Astrocyte (in vitro differentiated cells and primary cell): ENCODE measurements at regions not wholly inside any gene's neighbourhood (a gene's known extent, or its start where the extent isn't known, plus 50 kb on each side); places are given as distances from the start of the nearest gene placed in this dataset.

Experiments used
- DNase-seq: peaks from one replicate; pipeline ENCODE4 v3.0.0-alpha.2; 2010; ENCODE audit warnings: low read depth
- FAIRE-seq: peaks from 2 replicates; lab custom pipeline; 2011; peaks lifted over from hg19 to GRCh38; lab: Jason Lieb, UNC
- H2AFZ ChIP-seq: 2 replicates; pipeline ENCODE4 v1.6.0; 2012; ENCODE audit warnings: low read depth, low read length, inconsistent platforms
- H3K27ac ChIP-seq: 2 replicates; pipeline ENCODE4 v1.5.1; 2011; ENCODE audit warnings: low read depth, low read length, inconsistent platforms
- H3K27me3 ChIP-seq: 2 replicates; pipeline ENCODE4 v1.6.0; 2011; ENCODE audit warnings: low read length, inconsistent platforms; ENCODE audit not compliant: insufficient read depth
- H3K36me3 ChIP-seq: 2 replicates; pipeline ENCODE4 v1.5.1; 2011; ENCODE audit warnings: low read length, inconsistent platforms; ENCODE audit not compliant: insufficient read depth
- H3K4me1 ChIP-seq: 2 replicates; pipeline ENCODE4 v1.5.1; 2011; ENCODE audit warnings: low read length, inconsistent platforms; ENCODE audit not compliant: insufficient read depth
- H3K4me2 ChIP-seq: 2 replicates; pipeline ENCODE4 v1.6.0; 2012; ENCODE audit warnings: low read length, inconsistent platforms
- H3K4me3 ChIP-seq: 2 replicates; pipeline ENCODE4 v1.5.1; 2011; ENCODE audit warnings: low read depth, mild to moderate bottlenecking, low read length, inconsistent platforms; ENCODE audit not compliant: insufficient read depth
- H3K79me2 ChIP-seq: 2 replicates; pipeline ENCODE4 v1.6.0; 2012; ENCODE audit warnings: mild to moderate bottlenecking, low read length, inconsistent platforms; ENCODE audit not compliant: insufficient read depth
- H3K9ac ChIP-seq: 2 replicates; pipeline ENCODE4 v1.6.0; 2012; ENCODE audit warnings: mild to moderate bottlenecking, low read length, inconsistent platforms
- H3K9me3 ChIP-seq: 2 replicates; pipeline ENCODE4 v1.5.1; 2012; ENCODE audit warnings: low read depth, mild to moderate bottlenecking, low read length, inconsistent platforms; ENCODE audit not compliant: insufficient read depth
- H4K20me1 ChIP-seq: 2 replicates; pipeline ENCODE4 v1.6.0; 2012; ENCODE audit warnings: low read length, inconsistent platforms; ENCODE audit not compliant: insufficient read depth
- H3K27ac Mint-ChIP-seq: one replicate; pipeline ENCODE4 v1.8.0; 2021; ENCODE audit warnings: mild to moderate bottlenecking, mixed read lengths; ENCODE audit not compliant: unreplicated experiment
- H3K27me3 Mint-ChIP-seq: one replicate; pipeline ENCODE4 v1.8.0; 2021; ENCODE audit warnings: low read depth, mixed read lengths; ENCODE audit not compliant: unreplicated experiment
- H3K36me3 Mint-ChIP-seq: one replicate; pipeline ENCODE4 v1.8.0; 2021; ENCODE audit warnings: low read depth, mixed read lengths; ENCODE audit not compliant: unreplicated experiment
- H3K4me1 Mint-ChIP-seq: one replicate; pipeline ENCODE4 v1.8.0; 2021; ENCODE audit warnings: low read depth, mixed read lengths; ENCODE audit not compliant: unreplicated experiment
- H3K4me3 Mint-ChIP-seq: one replicate; pipeline ENCODE4 v1.8.0; 2021; ENCODE audit warnings: mild to moderate bottlenecking, moderate library complexity, mixed read lengths; ENCODE audit not compliant: unreplicated experiment
- H3K9me3 Mint-ChIP-seq: one replicate; pipeline ENCODE4 v1.8.0; 2021; ENCODE audit warnings: mild to moderate bottlenecking, mixed read lengths; ENCODE audit not compliant: unreplicated experiment
- EZH2 ChIP-seq: IDR thresholded peaks from 2 replicates; pipeline ENCODE4 v1.6.1; 2012; ENCODE audit warnings: mild to moderate bottlenecking, low read length, inconsistent platforms; ENCODE audit not compliant: insufficient read depth
- TF ChIP-seq, protein P1 (sequence below): IDR thresholded peaks from 2 replicates; pipeline ENCODE4 v1.5.1; 2011; ENCODE audit warnings: low read depth, mild to moderate bottlenecking, inconsistent platforms, low read length, moderate library complexity; ENCODE audit not compliant: insufficient read depth

DNA sequence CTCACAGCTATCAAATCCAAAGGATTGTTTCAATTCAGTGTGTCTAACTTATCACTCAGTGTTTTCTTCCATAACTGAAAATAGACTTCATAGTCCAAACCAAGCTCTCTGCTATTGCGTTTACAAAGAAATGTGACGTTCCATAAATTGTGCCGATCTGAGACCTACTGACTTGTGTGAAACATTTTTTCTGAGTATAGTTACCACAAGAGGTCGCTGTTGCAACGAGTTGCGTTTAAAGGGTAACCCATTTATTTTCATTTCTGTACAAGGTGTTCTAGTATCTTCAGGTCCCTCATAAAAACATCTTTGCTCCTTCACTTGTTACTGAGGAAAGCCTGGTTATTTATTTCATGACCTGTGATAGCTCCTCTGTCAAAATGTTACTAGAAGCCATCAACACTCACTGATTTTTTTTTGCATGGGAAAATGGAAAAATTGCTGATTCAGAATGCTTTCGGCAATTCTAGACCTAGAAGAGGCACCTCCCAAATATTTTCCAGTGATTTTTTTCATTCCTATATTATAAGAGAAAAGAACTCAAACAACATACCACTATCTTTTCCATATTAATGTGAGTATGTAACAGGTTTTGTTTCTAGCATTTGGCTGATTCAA, 60.9 kb upstream of the OR4E1 start:
- TF ChIP-seq, protein P1, sequence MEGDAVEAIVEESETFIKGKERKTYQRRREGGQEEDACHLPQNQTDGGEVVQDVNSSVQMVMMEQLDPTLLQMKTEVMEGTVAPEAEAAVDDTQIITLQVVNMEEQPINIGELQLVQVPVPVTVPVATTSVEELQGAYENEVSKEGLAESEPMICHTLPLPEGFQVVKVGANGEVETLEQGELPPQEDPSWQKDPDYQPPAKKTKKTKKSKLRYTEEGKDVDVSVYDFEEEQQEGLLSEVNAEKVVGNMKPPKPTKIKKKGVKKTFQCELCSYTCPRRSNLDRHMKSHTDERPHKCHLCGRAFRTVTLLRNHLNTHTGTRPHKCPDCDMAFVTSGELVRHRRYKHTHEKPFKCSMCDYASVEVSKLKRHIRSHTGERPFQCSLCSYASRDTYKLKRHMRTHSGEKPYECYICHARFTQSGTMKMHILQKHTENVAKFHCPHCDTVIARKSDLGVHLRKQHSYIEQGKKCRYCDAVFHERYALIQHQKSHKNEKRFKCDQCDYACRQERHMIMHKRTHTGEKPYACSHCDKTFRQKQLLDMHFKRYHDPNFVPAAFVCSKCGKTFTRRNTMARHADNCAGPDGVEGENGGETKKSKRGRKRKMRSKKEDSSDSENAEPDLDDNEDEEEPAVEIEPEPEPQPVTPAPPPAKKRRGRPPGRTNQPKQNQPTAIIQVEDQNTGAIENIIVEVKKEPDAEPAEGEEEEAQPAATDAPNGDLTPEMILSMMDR = peak; percentile 33
- TF ChIP-seq EZH2 = no peak
- Mint-ChIP-seq H3K27me3 (peaks cover 6% of the 10 kb centered on the region), H3K36me3 (no peaks in the 10 kb centered on the region), H3K27ac (no peak overlapping the region), H3K4me1 (no peaks in the 10 kb centered on the region), H3K9me3 (no peaks in the 10 kb centered on the region), H3K4me3 (no peak overlapping the region)
- no peak overlapping the region for H3K4me2 ChIP-seq
- FAIRE-seq (no peak), DNase-seq (no peak)
- no peaks in the 10 kb centered on the region for H3K4me1 ChIP-seq
- no peak overlapping the region for H3K4me3 ChIP-seq
- H3K36me3 ChIP-seq = no peaks in the 10 kb centered on the region
- H3K9me3 ChIP-seq = no peaks in the 10 kb centered on the region
- no peaks in the 10 kb centered on the region for H3K79me2 ChIP-seq
- H3K9ac ChIP-seq = no peak overlapping the region
- peaks cover 2% of the 10 kb centered on the region for H3K27me3 ChIP-seq
- no peak overlapping the region for H3K27ac ChIP-seq
- H2AFZ ChIP-seq = no peak overlapping the region
- H4K20me1 ChIP-seq = no peaks in the 10 kb centered on the region

DNA sequence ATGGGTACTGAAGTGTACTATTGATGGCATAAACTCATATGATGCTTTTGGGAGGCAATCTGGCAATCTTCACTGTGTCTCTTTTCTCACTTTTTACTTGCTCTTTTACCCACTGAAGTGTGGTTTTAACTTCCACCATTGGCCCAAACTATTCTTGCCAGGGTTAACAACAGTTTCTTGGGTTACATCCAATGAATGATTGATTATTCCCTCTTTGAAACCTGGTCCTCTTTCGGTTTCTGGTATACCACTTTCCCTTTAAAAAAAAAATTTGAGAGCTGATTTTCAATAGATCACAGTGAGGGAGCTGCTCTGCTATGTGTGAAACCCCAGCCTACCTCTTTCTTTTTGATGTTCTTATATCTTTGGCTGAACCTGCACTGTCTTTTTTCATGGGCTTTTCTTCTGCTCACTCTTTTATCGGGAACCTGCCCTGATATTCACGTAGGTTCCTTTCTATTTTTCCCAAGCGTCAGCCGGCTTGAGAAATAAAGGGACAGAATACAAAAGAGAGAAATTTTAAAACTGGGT, 56.1 kb upstream of the OR4E1 start:
- no peak for TF ChIP-seq EZH2
- TF ChIP-seq, protein P1 = no peak
- Histone ChIP-seq H2AFZ (no peak overlapping the region), H3K4me1 (no peaks in the 10 kb centered on the region), H3K4me2 (no peak overlapping the region), H3K4me3 (no peak overlapping the region), H3K36me3 (no peaks in the 10 kb centered on the region), H4K20me1 (no peaks in the 10 kb centered on the region), H3K9me3 (no peaks in the 10 kb centered on the region), H3K27me3 (no peaks in the 10 kb centered on the region), H3K27ac (no peak overlapping the region), H3K79me2 (no peaks in the 10 kb centered on the region), H3K9ac (no peak overlapping the region)
- H3K4me1 Mint-ChIP-seq = no peaks in the 10 kb centered on the region
- FAIRE-seq = no peak
- no peak for DNase-seq
- H3K27ac Mint-ChIP-seq = no peak overlapping the region
- H3K4me3 Mint-ChIP-seq = no peak overlapping the region
- no peaks in the 10 kb centered on the region for H3K36me3 Mint-ChIP-seq
- H3K9me3 Mint-ChIP-seq = no peaks in the 10 kb centered on the region
- H3K27me3 Mint-ChIP-seq = peaks cover 15% of the 10 kb centered on the region

DNA sequence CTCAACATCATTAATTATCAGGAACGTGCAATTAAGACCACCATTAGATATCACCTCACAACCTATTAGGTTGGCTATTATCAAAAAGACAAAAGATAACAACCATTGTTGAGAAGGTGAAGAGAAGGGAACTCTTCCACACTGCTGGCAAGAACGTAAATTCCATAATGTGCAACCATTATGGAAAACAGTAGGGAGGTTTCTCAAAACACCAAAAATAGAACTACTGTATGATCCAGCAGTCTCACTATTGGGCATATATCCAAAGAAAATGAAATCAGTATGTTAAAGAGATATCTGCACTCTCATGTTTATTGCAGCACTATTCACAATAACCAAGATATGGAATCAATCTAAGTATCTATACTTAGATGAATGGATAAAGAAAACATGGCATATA, 51.6 kb upstream of the OR4E1 start:
- no peak overlapping the region for H3K4me3 Mint-ChIP-seq
- no peak for FAIRE-seq
- no peak overlapping the region for H2AFZ ChIP-seq

More for the DNA sequence above, 51.6 kb upstream of the OR4E1 start:
- Mint-ChIP-seq H3K36me3 (no peaks in the 10 kb centered on the region), H3K27me3 (peaks cover 18% of the 10 kb centered on the region), H3K27ac (no peak overlapping the region), H3K4me1 (no peaks in the 10 kb centered on the region), H3K9me3 (no peaks in the 10 kb centered on the region)
- Histone ChIP-seq H3K27ac (no peak overlapping the region), H3K27me3 (no peaks in the 10 kb centered on the region), H3K4me2 (no peak overlapping the region), H3K36me3 (no peaks in the 10 kb centered on the region), H3K4me3 (no peak overlapping the region), H3K4me1 (no peaks in the 10 kb centered on the region), H3K9ac (no peak overlapping the region), H3K79me2 (no peaks in the 10 kb centered on the region), H3K9me3 (no peaks in the 10 kb centered on the region), H4K20me1 (no peaks in the 10 kb centered on the region)
- TF ChIP-seq, protein P1 = no peak
- no peak for TF ChIP-seq EZH2
- no peak for DNase-seq
